ENCODE measurements at regions not wholly inside any gene's neighbourhood (a gene's known extent, or its start where the extent isn't known, plus 50 kb on each side); places are given as distances from the start of the nearest gene placed in this dataset.

DNA sequence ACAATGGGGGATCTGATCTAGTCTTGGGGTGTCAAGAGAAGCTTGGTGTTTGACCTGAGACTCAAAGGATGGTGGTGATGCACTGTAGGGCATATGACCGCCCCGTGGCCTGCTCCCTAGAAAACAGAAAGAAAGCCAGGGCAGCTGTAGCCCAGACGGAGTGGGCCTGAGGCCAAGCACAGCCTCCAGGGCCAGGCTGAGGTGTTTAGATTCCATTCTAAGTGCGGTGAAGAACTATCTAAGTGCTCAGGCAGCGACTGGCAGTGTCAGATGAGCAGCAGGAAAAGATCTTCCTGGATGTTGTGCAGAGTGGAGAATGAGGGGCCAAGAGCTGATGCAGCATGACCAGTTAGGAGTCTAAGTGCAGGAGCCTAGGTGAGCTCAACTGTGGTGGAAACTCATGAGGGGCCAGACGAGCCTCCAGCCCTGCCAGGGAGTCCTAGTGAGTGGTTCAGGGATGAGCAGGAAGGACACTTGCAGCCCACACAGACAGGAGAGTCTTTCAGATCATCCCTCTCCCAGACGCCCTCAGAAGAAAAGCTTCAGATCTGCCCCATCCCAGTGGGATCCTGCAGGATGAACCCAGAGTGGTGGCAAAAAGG lies 314.2 kb upstream of the CCL2 start:
- TF ChIP-seq, protein P1, sequence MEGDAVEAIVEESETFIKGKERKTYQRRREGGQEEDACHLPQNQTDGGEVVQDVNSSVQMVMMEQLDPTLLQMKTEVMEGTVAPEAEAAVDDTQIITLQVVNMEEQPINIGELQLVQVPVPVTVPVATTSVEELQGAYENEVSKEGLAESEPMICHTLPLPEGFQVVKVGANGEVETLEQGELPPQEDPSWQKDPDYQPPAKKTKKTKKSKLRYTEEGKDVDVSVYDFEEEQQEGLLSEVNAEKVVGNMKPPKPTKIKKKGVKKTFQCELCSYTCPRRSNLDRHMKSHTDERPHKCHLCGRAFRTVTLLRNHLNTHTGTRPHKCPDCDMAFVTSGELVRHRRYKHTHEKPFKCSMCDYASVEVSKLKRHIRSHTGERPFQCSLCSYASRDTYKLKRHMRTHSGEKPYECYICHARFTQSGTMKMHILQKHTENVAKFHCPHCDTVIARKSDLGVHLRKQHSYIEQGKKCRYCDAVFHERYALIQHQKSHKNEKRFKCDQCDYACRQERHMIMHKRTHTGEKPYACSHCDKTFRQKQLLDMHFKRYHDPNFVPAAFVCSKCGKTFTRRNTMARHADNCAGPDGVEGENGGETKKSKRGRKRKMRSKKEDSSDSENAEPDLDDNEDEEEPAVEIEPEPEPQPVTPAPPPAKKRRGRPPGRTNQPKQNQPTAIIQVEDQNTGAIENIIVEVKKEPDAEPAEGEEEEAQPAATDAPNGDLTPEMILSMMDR (IDR thresholded peaks at IDR 0.05; ENCODE audit: low read depth, low read length), result no peak
- TF ChIP-seq EZH2phosphoT487 (IDR thresholded peaks at IDR 0.05; ENCODE audit: low read depth), result no peak

Measured in OCI-LY3 (cell line).